SK-N-SH (cell line): ENCODE measurements at regions not wholly inside any gene's neighbourhood (a gene's known extent, or its start where the extent isn't known, plus 50 kb on each side); places are given as distances from the start of the nearest gene placed in this dataset.
"Not testable (repeated sequence)": the region's sequence is repeated elsewhere in the genome, so short reads cannot be mapped to it uniquely, and the experiment has no call there.

Source experiments
- CHD2 ChIP-seq: fragments of 150-350 bp; IDR thresholded peaks from 2 replicates; pipeline ENCODE4 v1.6.1; 2018; ENCODE audit warnings: low read length; ENCODE audit not compliant: partially characterized antibody
- CTCF ChIP-seq: fragments of 200-600 bp; sonication (generic); IDR thresholded peaks from 2 replicates; pipeline ENCODE4 v1.6.1; 2017; ENCODE audit warnings: antibody characterized with exemption, mild to moderate bottlenecking, moderate library complexity
- MXI1 ChIP-seq: IDR thresholded peaks from 2 replicates; pipeline ENCODE4 v1.6.1; 2012; ENCODE audit warnings: mild to moderate bottlenecking, low read depth, low read length, improper control_type of control experiment
- PBX3 ChIP-seq: IDR thresholded peaks from 2 replicates; pipeline ENCODE4; 2012
- RAD21 ChIP-seq: IDR thresholded peaks from 2 replicates; pipeline ENCODE4 v1.6.1; 2012; ENCODE audit warnings: mild to moderate bottlenecking, low read length
- RFX5 ChIP-seq: IDR thresholded peaks from 2 replicates; pipeline ENCODE4 v1.6.1; 2012; ENCODE audit warnings: mild to moderate bottlenecking, improper control_type of control experiment, low read length
- YY1 ChIP-seq: IDR thresholded peaks from 2 replicates; pipeline ENCODE4 v1.4.0; 2012; ENCODE audit warnings: low read depth, mild to moderate bottlenecking

GRCh38 chr9:41358682-41359081 lies 169.6 kb upstream of the ZNG1F start:
- not testable (repeated sequence) for TF ChIP-seq CTCF, MXI1, PBX3, RFX5, CHD2, RAD21
- peak; percentile 80 for TF ChIP-seq YY1
